ENCODE measurements at regions not wholly inside any gene's neighbourhood (a gene's known extent, or its start where the extent isn't known, plus 50 kb on each side); places are given as distances from the start of the nearest gene placed in this dataset.
"Not testable (repeated sequence)": the region's sequence is repeated elsewhere in the genome, so short reads cannot be mapped to it uniquely, and the experiment has no call there.

DNA sequence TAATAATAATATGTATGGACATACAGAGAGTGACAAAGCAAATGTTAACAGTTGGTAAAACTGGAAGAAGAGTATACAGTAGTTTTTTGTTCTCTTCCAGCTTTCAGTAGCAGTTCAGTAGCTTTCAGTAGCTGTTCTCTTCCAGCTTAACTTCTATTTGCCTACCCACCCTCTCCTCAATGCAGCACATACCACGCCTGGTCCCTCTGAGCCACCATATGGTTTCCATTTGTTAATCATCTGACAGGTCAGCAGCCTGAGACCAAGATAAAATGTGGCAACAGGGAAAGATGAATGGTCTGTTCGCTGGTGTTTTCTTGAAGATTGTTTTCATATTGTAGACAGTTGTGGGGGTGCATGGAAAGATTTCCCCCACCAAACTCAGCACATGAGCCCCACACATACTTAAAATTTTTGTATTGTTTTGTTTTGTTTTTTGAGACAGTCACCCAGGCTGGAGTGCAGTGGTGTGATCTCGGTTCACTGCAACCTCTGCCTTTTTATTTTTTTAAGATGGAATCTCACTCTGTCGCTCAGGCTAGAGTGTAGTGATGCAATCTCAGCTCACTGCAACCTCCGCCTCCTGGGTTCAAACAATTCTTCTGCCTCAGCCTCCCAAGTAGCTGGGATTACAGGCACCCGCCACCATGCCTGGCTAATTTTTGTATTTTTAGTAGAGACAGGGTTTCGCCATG is 56.8 kb downstream of the ATP6V0E2 start:
- not testable (repeated sequence) for H3K4me3 ChIP-seq (ENCODE audit: low read depth, low read length); DNase-seq (ENCODE audit: low read depth)

DNA sequence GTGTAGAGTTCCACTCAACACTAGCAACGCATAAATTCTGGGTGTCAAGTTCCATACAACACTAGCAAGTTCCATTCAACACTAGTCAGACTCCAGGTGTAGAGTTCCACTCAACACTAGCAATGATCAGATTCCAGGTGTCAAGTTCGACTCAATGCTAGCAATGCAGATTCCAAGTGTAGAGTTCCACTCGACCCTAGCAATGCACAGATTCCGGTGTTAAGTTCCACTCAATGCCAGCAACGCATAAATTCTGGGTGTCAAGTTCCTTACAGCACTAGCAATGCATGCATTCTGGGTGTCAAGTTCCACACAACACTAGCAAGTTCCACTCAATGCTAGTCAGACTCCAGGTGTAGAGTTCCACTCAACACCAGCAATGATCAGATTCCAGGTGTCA is 60.0 kb downstream of the ATP6V0E2 start:
- not testable (repeated sequence) for DNase-seq (ENCODE audit: low read depth); H3K4me3 ChIP-seq (ENCODE audit: low read depth, low read length)

- not testable (repeated sequence) for H3K4me3 ChIP-seq (ENCODE audit: low read depth, low read length); DNase-seq (ENCODE audit: low read depth)
Measured at GRCh38 chr7:149947346-149947745, 73.6 kb downstream of the ATP6V0E2 start.

DNA sequence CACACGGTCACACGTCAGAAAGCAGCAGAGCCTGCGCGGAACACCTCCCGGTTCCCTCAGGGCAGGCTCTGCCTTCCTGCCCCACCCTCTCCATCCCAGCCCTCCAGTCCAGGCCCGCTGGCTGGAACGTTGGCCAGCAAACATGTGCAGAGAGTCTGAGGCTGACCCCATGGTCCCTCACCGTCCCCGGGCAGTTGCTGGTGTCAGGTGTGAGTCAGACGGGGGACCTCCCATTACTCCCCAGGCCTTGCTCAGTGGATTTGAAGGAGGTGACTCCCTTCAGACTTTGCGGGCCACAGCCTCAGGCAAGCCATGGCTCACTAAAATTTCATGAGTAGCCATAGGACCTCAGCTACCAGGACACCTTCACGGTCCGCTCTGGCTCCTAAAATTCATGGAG is 74.7 kb downstream of the ATP6V0E2 start:
- DNase-seq (ENCODE audit: low read depth); H3K4me3 ChIP-seq (ENCODE audit: low read depth, low read length): not testable (repeated sequence)

GRCh38 chr7:149949863-149950577 is 76.3 kb downstream of the ATP6V0E2 start:
- H3K4me3 ChIP-seq (ENCODE audit: low read depth, low read length): not testable (repeated sequence)

GRCh38 chr7:149950578-149950924 is 76.8 kb downstream of the ATP6V0E2 start:
- not testable (repeated sequence) for H3K4me3 ChIP-seq (ENCODE audit: low read depth, low read length); DNase-seq (ENCODE audit: low read depth)

More at GRCh38 chr7:149949863-149950577, 76.3 kb downstream of the ATP6V0E2 start:
- DNase-seq (ENCODE audit: low read depth): not testable (repeated sequence)

- not testable (repeated sequence) for DNase-seq (ENCODE audit: low read depth); H3K4me3 ChIP-seq (ENCODE audit: low read depth, low read length)
Measured at GRCh38 chr7:149951579-149951978, 77.8 kb downstream of the ATP6V0E2 start.

DNA sequence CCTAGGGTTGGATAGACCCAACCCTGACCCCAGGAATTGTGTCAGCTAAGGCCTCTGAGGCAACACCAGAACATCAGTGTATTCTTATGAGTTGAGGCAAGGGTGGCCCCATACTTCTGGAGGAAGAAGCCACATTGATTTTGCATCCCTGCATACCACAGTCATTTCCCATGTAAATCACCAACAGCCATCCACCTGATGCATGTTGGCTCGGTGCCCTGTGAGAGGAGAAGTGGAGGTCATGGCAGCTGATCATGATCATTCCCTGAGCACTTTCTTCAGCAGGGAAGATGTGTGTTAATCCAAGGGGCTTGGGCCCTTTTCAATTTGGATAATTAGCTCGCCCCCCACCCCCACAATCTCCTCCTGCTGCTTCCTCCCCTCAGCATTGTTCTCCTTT is 85.1 kb downstream of the ATP6V0E2 start:
- H3K4me3 ChIP-seq (ENCODE audit: low read depth, low read length); DNase-seq (ENCODE audit: low read depth): not testable (repeated sequence)

- H3K4me3 ChIP-seq (ENCODE audit: low read depth, low read length); DNase-seq (ENCODE audit: low read depth): not testable (repeated sequence)
Measured at GRCh38 chr7:149960863-149961262, 87.1 kb downstream of the ATP6V0E2 start.

GRCh38 chr7:149961878-149962277 is 88.1 kb downstream of the ATP6V0E2 start:
- DNase-seq (ENCODE audit: low read depth); H3K4me3 ChIP-seq (ENCODE audit: low read depth, low read length): not testable (repeated sequence)

- not testable (repeated sequence) for DNase-seq (ENCODE audit: low read depth); H3K4me3 ChIP-seq (ENCODE audit: low read depth, low read length)
Measured at GRCh38 chr7:149962685-149963319, 89.0 kb downstream of the ATP6V0E2 start.

GRCh38 chr7:149963985-149964384 is 90.2 kb downstream of the ATP6V0E2 start:
- not testable (repeated sequence) for H3K4me3 ChIP-seq (ENCODE audit: low read depth, low read length); DNase-seq (ENCODE audit: low read depth)

- DNase-seq (ENCODE audit: low read depth); H3K4me3 ChIP-seq (ENCODE audit: low read depth, low read length): not testable (repeated sequence)
Measured at GRCh38 chr7:149966444-149966843, 92.7 kb downstream of the ATP6V0E2 start.

DNA sequence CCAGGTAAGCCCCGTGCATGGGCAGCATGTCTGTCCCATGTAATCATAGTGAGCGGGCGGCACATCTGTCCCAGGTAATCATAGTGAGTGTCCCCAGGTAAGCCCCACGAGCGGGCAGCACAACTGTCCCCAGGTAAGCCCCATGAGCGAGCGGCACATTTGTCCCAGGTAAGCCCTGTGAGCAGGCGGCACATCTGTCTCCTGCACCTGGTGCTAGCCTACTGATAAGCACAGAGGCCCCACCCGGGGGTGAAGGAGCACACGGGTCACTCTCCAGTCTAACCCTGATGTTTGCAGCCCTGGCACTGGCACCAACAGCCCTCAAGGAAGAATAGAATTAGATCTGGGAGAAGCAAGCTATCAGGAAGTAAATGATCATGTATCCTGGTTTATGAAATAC is 99.2 kb downstream of the ATP6V0E2 start:
- not testable (repeated sequence) for H3K4me3 ChIP-seq (ENCODE audit: low read depth, low read length); DNase-seq (ENCODE audit: low read depth)

- DNase-seq (ENCODE audit: low read depth); H3K4me3 ChIP-seq (ENCODE audit: low read depth, low read length): not testable (repeated sequence)
Measured at GRCh38 chr7:149973681-149974080, 99.9 kb downstream of the ATP6V0E2 start.

- H3K4me3 ChIP-seq (ENCODE audit: low read depth, low read length); DNase-seq (ENCODE audit: low read depth): not testable (repeated sequence)
Measured at GRCh38 chr7:149975608-149976007, 101.8 kb downstream of the ATP6V0E2 start.

DNA sequence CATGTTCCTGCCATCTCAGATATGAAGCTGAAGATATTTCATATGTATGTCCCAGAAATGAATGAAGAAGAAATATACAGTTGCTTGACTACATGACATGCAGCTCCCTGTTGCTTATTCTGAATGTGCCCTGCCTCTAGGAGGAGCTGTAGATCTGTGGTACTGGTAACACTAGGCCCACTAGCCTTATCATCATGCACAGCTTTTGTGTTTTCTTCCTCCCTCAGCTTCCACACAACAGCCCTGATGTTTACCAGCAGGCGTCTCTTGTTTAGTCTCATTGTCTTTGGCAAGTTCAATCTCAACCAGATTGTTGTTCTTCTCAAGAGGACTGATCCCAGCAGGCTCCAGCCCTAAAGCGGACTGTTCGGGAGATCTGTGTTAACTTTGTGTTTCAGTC is 104.8 kb downstream of the ATP6V0E2 start:
- not testable (repeated sequence) for H3K4me3 ChIP-seq (ENCODE audit: low read depth, low read length); DNase-seq (ENCODE audit: low read depth)

DNA sequence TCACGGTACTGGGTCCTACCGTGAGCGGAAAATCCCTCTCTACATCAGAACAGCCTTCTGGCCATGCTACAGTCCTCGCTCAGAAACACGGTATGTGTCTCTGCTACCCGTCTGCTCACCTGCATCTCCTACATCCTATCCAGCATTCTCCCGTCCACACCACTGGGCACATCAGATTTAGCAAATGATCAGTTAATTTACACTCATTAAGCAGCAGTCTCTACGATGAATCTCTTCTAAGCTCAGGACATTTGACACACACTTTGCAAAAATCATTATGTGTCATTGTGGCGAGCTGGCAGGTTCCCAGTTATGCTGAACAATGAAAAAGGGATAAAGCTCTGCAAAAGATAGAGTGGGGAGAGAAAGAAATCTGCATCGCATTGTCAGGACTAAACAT is 105.2 kb downstream of the ATP6V0E2 start:
- not testable (repeated sequence) for DNase-seq (ENCODE audit: low read depth); H3K4me3 ChIP-seq (ENCODE audit: low read depth, low read length)

GRCh38 chr7:149982537-149983112 is 108.9 kb downstream of the ATP6V0E2 start:
- not testable (repeated sequence) for DNase-seq (ENCODE audit: low read depth); H3K4me3 ChIP-seq (ENCODE audit: low read depth, low read length)

DNA sequence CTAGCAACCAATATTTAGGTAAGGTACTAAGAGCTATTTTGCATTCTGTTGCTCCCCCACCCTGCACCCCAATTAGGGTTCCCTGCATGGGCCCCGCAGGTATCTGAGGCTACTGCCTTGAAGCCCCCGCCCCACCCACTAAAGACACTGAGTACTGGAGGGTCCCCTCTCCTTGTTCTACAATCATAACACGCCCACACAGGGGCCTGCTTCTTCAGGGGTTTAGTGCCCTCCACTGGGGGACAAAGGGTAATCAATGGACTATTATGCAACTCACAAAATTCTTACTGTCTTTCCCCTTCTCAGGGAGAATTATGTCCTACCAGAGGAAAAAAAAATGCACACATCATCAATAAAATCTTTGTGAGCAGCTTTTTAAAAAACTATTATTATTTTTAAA is 113.1 kb downstream of the ATP6V0E2 start:
- not testable (repeated sequence) for DNase-seq (ENCODE audit: low read depth); H3K4me3 ChIP-seq (ENCODE audit: low read depth, low read length)
